IMR-90 (cell line): ENCODE measurements at regions not wholly inside any gene's neighbourhood (a gene's known extent, or its start where the extent isn't known, plus 50 kb on each side); places are given as distances from the start of the nearest gene placed in this dataset.

Experiments used
- ATAC-seq: fragments of 200-7000 bp; cut with Tn5 transposase; 2 replicates; pipeline ENCODE4 v1.9.1; 2020; ENCODE audit warnings: low read depth, mild to moderate bottlenecking, moderate library complexity
- BruUV-seq: library from RNA; stranded (reverse); fragments of 400-500 nt; replicated peaks from 2 replicates; lab custom pipeline; 2021; lab: Mats Ljungman, UMichigan
- CTCF ChIA-PET: fragments of 300-600 bp; formaldehyde crosslinking; extraction: SDS; loops from one replicate; lab custom pipeline; 2021; ENCODE audit warnings: antibody characterized with exemption; lab: Yijun Ruan, JAX
- POLR2A ChIA-PET: fragments of 300-600 bp; sonication (Branson Sonifier 250); formaldehyde crosslinking; loops from one replicate; lab custom pipeline; 2022; ENCODE audit warnings: antibody characterized with exemption; ENCODE audit not compliant: unreplicated experiment; lab: Charles Lee
- DNase-seq: peaks from one replicate; pipeline ENCODE4 v3.0.0; 2013
- H2AFZ ChIP-seq: replicated peaks from 2 replicates; pipeline ENCODE3; 2013; ENCODE audit warnings: low read length, mild to moderate bottlenecking; ENCODE audit not compliant: poor library complexity
- H2AK5ac ChIP-seq: 2 replicates; pipeline ENCODE4 v1.6.1; 2013; ENCODE audit warnings: low read depth, low read length, inconsistent platforms
- H2AK9ac ChIP-seq: replicated peaks from 2 replicates; pipeline ENCODE3; 2013; ENCODE audit warnings: mild to moderate bottlenecking, low read depth, low read length, moderate library complexity; ENCODE audit not compliant: poor library complexity
- H2BK120ac ChIP-seq: 2 replicates; pipeline ENCODE4 v1.6.1; 2013; ENCODE audit warnings: low read depth, low read length, inconsistent platforms
- H2BK15ac ChIP-seq: 3 replicates; pipeline ENCODE4 v1.6.1; 2013; ENCODE audit warnings: low read depth, low read length, inconsistent platforms
- H2BK20ac ChIP-seq: 2 replicates; pipeline ENCODE4 v1.6.1; 2013; ENCODE audit warnings: low read depth, mild to moderate bottlenecking, inconsistent platforms, low read length, moderate library complexity
- H2BK5ac ChIP-seq: 2 replicates; pipeline ENCODE4 v1.6.1; 2013; ENCODE audit warnings: mild to moderate bottlenecking, low read depth, low read length, inconsistent platforms; ENCODE audit not compliant: poor library complexity, severe bottlenecking
- H3K14ac ChIP-seq: replicated peaks from 2 replicates; pipeline ENCODE4 v1.6.1; 2013; ENCODE audit warnings: low read depth, low read length, inconsistent platforms
- H3K18ac ChIP-seq: 2 replicates; pipeline ENCODE4 v1.6.1; 2013; ENCODE audit warnings: low read depth, low read length, control low read depth
- H3K23ac ChIP-seq: 2 replicates; pipeline ENCODE4 v1.6.1; 2013; ENCODE audit warnings: low read depth, low read length, inconsistent platforms
- H3K27ac ChIP-seq: 2 replicates; pipeline ENCODE4 v1.5.1; 2013; ENCODE audit warnings: mild to moderate bottlenecking, control low read depth, low read length; ENCODE audit not compliant: insufficient read depth
- H3K27me3 ChIP-seq: 2 replicates; pipeline ENCODE4 v1.6.1; 2013; ENCODE audit warnings: low read length; ENCODE audit not compliant: control insufficient read depth, insufficient read depth
- H3K36me3 ChIP-seq: 2 replicates; pipeline ENCODE4 v1.6.1; 2013; ENCODE audit warnings: low read length, mixed read lengths; ENCODE audit not compliant: control insufficient read depth, insufficient read depth
- H3K4ac ChIP-seq: 2 replicates; pipeline ENCODE4 v1.6.1; 2013; ENCODE audit warnings: low read depth, low read length, inconsistent platforms
- H3K4me1 ChIP-seq: 2 replicates; pipeline ENCODE4 v1.6.1; 2013; ENCODE audit warnings: low read length, mixed read lengths; ENCODE audit not compliant: control insufficient read depth, insufficient read depth
- H3K4me2 ChIP-seq: 2 replicates; pipeline ENCODE4 v1.6.1; 2013; ENCODE audit warnings: low read depth, mild to moderate bottlenecking, control low read depth, low read length, moderate library complexity
- H3K4me3 ChIP-seq: 2 replicates; pipeline ENCODE4 v1.5.1; 2013; ENCODE audit warnings: low read depth, mild to moderate bottlenecking, control low read depth, low read length, moderate library complexity; ENCODE audit not compliant: insufficient read depth
- H3K56ac ChIP-seq: 2 replicates; pipeline ENCODE4 v1.6.1; 2013; ENCODE audit warnings: low read length, inconsistent platforms; ENCODE audit not compliant: insufficient read depth; ENCODE audit errors: extremely low read depth
- H3K79me1 ChIP-seq, 2 experiments: 2 replicates each; pipeline ENCODE4 v1.6.1; 2013; ENCODE audit warnings: low read length in 2 of 2, inconsistent platforms in 1 of 2, low read depth in 1 of 2
- H3K9ac ChIP-seq: 2 replicates; pipeline ENCODE4 v1.6.1; 2013; ENCODE audit warnings: low read depth, low read length, control low read depth
- H3K9me1 ChIP-seq: 2 replicates; pipeline ENCODE4 v1.6.1; 2013; ENCODE audit warnings: low read length, inconsistent platforms; ENCODE audit not compliant: insufficient read depth
- H3K9me3 ChIP-seq: 2 replicates; pipeline ENCODE4 v1.6.1; 2013; ENCODE audit warnings: low read length; ENCODE audit not compliant: control insufficient read depth, insufficient read depth
- H4K20me1 ChIP-seq: 2 replicates; pipeline ENCODE4 v1.6.1; 2013; ENCODE audit warnings: low read length, inconsistent platforms; ENCODE audit not compliant: insufficient read depth
- H4K5ac ChIP-seq: 2 replicates; pipeline ENCODE4 v1.6.1; 2013; ENCODE audit warnings: mild to moderate bottlenecking, low read depth, low read length, control low read depth
- H4K8ac ChIP-seq, 2 experiments: 2 replicates each; pipeline ENCODE4 v1.6.1; 2013; ENCODE audit warnings: low read depth in 2 of 2, low read length in 2 of 2, control low read depth in 1 of 2, inconsistent platforms in 1 of 2
- H4K91ac ChIP-seq: 2 replicates; pipeline ENCODE4 v1.6.1; 2013; ENCODE audit warnings: low read depth, low read length, inconsistent platforms; ENCODE audit not compliant: insufficient read depth
- BHLHE40 ChIP-seq: fragments of 150-350 bp; IDR thresholded peaks from 2 replicates; pipeline ENCODE4 v1.6.1; 2016; ENCODE audit warnings: mild to moderate bottlenecking, low read depth, low read length
- CEBPB ChIP-seq: IDR thresholded peaks from 2 replicates; pipeline ENCODE4 v1.6.1; 2012; ENCODE audit warnings: low read depth, low read length, improper control_type of control experiment
- NFE2L2 ChIP-seq: fragments of 150-350 bp; IDR thresholded peaks from 2 replicates; pipeline ENCODE4 v1.6.1; 2016; ENCODE audit warnings: low read depth, mild to moderate bottlenecking, low read length
- POLR2A ChIP-seq: IDR thresholded peaks from 2 replicates; pipeline ENCODE4 v1.6.1; 2012; ENCODE audit warnings: mild to moderate bottlenecking, low read depth, low read length
- WGBS, 2 experiments: methylation state at CpG; one replicate each; pipeline versions ENCODE4 v1.1.5 to v1.1.7; 2013; ENCODE audit warnings: missing lambda C conversion rate in 2 of 2; ENCODE audit not compliant: insufficient read length in 1 of 2; ENCODE audit errors: extremely low coverage in 2 of 2; 5-methylcytosine and 5-hydroxymethylcytosine counted together
- dilution Hi-C: fragments of 300-500 bp; cut with HindIII; formaldehyde crosslinking; loops from one replicate; pipeline ENCODE4 v1.14.3; 2018; ENCODE audit warnings: low sequenced_read_pairs; ENCODE audit not compliant: unreplicated experiment
- in situ Hi-C: fragments of 300-500 bp; cut with MboI; formaldehyde crosslinking; loops from 3 replicates; pipeline ENCODE4 v1.14.3; 2019; ENCODE audit warnings: low sequenced_read_pairs, inconsistent platforms, mixed read lengths
- intact Hi-C: fragments of 100-400 bp; cut with micrococcal nuclease; formaldehyde crosslinking; loops from 2 replicates; pipeline ENCODE4 v1.10.0; 2022
- TF ChIP-seq, protein P1 (sequence below): conservative IDR thresholded peaks from 2 replicates; pipeline ENCODE4 v1.5.1; 2012; ENCODE audit warnings: mild to moderate bottlenecking, low read depth, low read length, improper control_type of control experiment

DNA sequence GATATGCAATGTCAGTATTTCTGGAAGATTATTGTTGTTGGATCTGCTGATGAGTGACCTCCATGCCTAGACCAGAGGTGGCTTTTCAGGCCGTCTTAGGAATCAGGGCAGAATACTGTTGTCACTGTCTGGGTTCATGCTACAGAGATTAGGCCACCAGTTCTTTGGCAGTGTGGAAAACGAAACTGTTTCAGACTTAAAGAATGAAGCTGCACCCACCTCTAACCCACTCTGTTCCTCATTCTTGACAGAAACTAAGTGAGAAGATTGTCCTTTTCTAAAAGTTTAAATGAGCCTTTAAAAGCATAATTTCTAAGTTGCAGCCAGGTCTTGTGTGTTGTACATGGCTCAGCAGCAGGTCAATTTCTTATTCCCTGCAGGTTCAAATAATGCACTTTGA is 444.3 kb downstream of the ENC1 start:
- Histone ChIP-seq H3K9me3 (no peaks in the 10 kb centered on the region), H4K5ac (no peak overlapping the region), H3K14ac (no peak overlapping the region), H3K23ac (no peak overlapping the region), H3K27me3 (no peaks in the 10 kb centered on the region), H2BK120ac (no peak overlapping the region), H2BK15ac (no peak overlapping the region), H2AK9ac (no peak overlapping the region), H4K8ac (no peak overlapping the region), H3K4me2 (no peak overlapping the region), H3K18ac (no peak overlapping the region), H2AK5ac (no peak overlapping the region), H3K36me3 (no peaks in the 10 kb centered on the region), H3K9me1 (peaks cover 7% of the 10 kb centered on the region), H3K79me1 (no peaks in the 10 kb centered on the region), H4K20me1 (no peaks in the 10 kb centered on the region), H3K27ac (no peak overlapping the region), H2BK20ac (no peak overlapping the region), H3K4me3 (no peak overlapping the region), H2AFZ (no peak overlapping the region), H4K91ac (no peak overlapping the region), H2BK5ac (no peak overlapping the region), H3K9ac (no peak overlapping the region), H3K4me1 (peaks cover 6% of the 10 kb centered on the region), H3K4ac (no peak overlapping the region), H3K56ac (no peak overlapping the region)
- ATAC-seq (no peak), DNase-seq (no peak)
- no TSS peak for BruUV-seq
- intact Hi-C loops = no loop called here
- in situ Hi-C loops = no loop called here
- dilution Hi-C loops = no loop called here
- no CpG with 5 or more reads among the region's 2 CpGs for WGBS, 2 experiments
- TF ChIP-seq CEBPB (no peak), BHLHE40 (no peak), POLR2A (no peak), NFE2L2 (no peak)
- TF ChIP-seq, protein P1, sequence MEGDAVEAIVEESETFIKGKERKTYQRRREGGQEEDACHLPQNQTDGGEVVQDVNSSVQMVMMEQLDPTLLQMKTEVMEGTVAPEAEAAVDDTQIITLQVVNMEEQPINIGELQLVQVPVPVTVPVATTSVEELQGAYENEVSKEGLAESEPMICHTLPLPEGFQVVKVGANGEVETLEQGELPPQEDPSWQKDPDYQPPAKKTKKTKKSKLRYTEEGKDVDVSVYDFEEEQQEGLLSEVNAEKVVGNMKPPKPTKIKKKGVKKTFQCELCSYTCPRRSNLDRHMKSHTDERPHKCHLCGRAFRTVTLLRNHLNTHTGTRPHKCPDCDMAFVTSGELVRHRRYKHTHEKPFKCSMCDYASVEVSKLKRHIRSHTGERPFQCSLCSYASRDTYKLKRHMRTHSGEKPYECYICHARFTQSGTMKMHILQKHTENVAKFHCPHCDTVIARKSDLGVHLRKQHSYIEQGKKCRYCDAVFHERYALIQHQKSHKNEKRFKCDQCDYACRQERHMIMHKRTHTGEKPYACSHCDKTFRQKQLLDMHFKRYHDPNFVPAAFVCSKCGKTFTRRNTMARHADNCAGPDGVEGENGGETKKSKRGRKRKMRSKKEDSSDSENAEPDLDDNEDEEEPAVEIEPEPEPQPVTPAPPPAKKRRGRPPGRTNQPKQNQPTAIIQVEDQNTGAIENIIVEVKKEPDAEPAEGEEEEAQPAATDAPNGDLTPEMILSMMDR = no peak
- POLR2A ChIA-PET = no interaction called here
- CTCF ChIA-PET = no interaction called here
